H1 (cell line): ENCODE measurements at regions not wholly inside any gene's neighbourhood (a gene's known extent, or its start where the extent isn't known, plus 50 kb on each side); places are given as distances from the start of the nearest gene placed in this dataset.

ENCODE experiments used
- CTCF ChIA-PET: fragments of 300-600 bp; sonication (Branson Sonifier 250); formaldehyde crosslinking; loops from one replicate; lab custom pipeline; 2021; ENCODE audit not compliant: partially characterized antibody; lab: Charles Lee
- POLR2A ChIA-PET: fragments of 300-600 bp; sonication (Branson Sonifier 250); formaldehyde crosslinking; loops from one replicate; lab custom pipeline; 2021; ENCODE audit warnings: inconsistent platforms; ENCODE audit not compliant: partially characterized antibody; lab: Charles Lee
- DNase-seq, 2 experiments: peaks; one replicate each; pipeline versions ENCODE4 v3.0.0 to v3.0.0-alpha.2; 2010 to 2022; ENCODE audit warnings: low spot score in 2 of 2, low read depth in 1 of 2, mixed read lengths in 1 of 2
- FAIRE-seq: peaks from 2 replicates; lab custom pipeline; 2011; peaks lifted over from hg19 to GRCh38; lab: Jason Lieb, UNC
- H2AFZ ChIP-seq: 2 replicates; pipeline ENCODE4 v1.8.1; 2012; ENCODE audit warnings: low read length, inconsistent platforms
- H2AK5ac ChIP-seq: 2 replicates; pipeline ENCODE4 v1.6.1; 2013; ENCODE audit warnings: low read depth, low read length
- H2BK120ac ChIP-seq: replicated peaks from 2 replicates; pipeline ENCODE3; 2013; ENCODE audit warnings: low read depth, low read length, inconsistent platforms
- H2BK12ac ChIP-seq: 2 replicates; pipeline ENCODE4 v1.6.1; 2013; ENCODE audit warnings: low read depth, low read length
- H2BK15ac ChIP-seq: 2 replicates; pipeline ENCODE4 v1.6.1; 2013; ENCODE audit warnings: low read length
- H2BK20ac ChIP-seq: 2 replicates; pipeline ENCODE4 v1.6.1; 2013; ENCODE audit warnings: low read length
- H2BK5ac ChIP-seq: 2 replicates; pipeline ENCODE4 v1.6.1; 2013; ENCODE audit warnings: low read depth, low read length
- H3K14ac ChIP-seq: 2 replicates; pipeline ENCODE4 v1.6.1; 2013; ENCODE audit warnings: inconsistent platforms; ENCODE audit not compliant: insufficient read length
- H3K18ac ChIP-seq: 2 replicates; pipeline ENCODE4 v1.6.1; 2013; ENCODE audit warnings: low read length; ENCODE audit errors: extremely low read depth
- H3K23ac ChIP-seq: 2 replicates; pipeline ENCODE4 v1.6.1; 2013; ENCODE audit warnings: inconsistent platforms; ENCODE audit not compliant: insufficient read length
- H3K23me2 ChIP-seq: 2 replicates; pipeline ENCODE4 v1.6.1; 2013; ENCODE audit warnings: low read depth, low read length
- H3K27ac ChIP-seq: 2 replicates; pipeline ENCODE4 v1.6.1; 2011; ENCODE audit warnings: low read depth, low read length, inconsistent platforms
- H3K27me3 ChIP-seq, 4 experiments: replicated peaks in 1 of 4; 1 replicate in 1 of 4; 2 replicates in 3 of 4; pipeline versions ENCODE4 v1.6.1 to v1.8.1; 2011 to 2013; ENCODE audit warnings: low read length in 3 of 4, mild to moderate bottlenecking in 3 of 4, inconsistent platforms in 2 of 4, mixed read lengths in 2 of 4, moderate library complexity in 1 of 4; ENCODE audit not compliant: control insufficient read depth in 3 of 4, insufficient read depth in 3 of 4; ENCODE audit errors: extremely low read depth in 1 of 4
- H3K36me3 ChIP-seq, 4 experiments: 2 replicates each; pipeline versions ENCODE4 v1.6.1 to v1.8.1; 2011 to 2013; ENCODE audit warnings: mild to moderate bottlenecking in 4 of 4, low read length in 3 of 4, moderate library complexity in 2 of 4, control low read depth in 1 of 4, inconsistent platforms in 1 of 4; ENCODE audit not compliant: insufficient read depth in 4 of 4, control insufficient read depth in 2 of 4
- H3K4ac ChIP-seq: replicated peaks from 2 replicates; pipeline ENCODE3; 2013; ENCODE audit warnings: low read length, low read depth, mixed read lengths, inconsistent platforms; ENCODE audit not compliant: insufficient read length
- H3K4me1 ChIP-seq, 4 experiments: replicated peaks in 1 of 4; 1 replicate in 1 of 4; 2 replicates in 3 of 4; pipeline versions ENCODE4 v1.6.1 to v1.8.1; 2011 to 2013; ENCODE audit warnings: low read length in 3 of 4, inconsistent platforms in 2 of 4, mixed read lengths in 1 of 4; ENCODE audit not compliant: insufficient read depth in 4 of 4, control insufficient read depth in 3 of 4
- H3K4me2 ChIP-seq, 2 experiments: 2 replicates each; pipeline versions ENCODE4 v1.6.1 to v1.8.1; 2011 to 2013; ENCODE audit warnings: low read depth in 2 of 2, low read length in 2 of 2, control low read depth in 1 of 2, inconsistent platforms in 1 of 2, mild to moderate bottlenecking in 1 of 2; ENCODE audit not compliant: insufficient read depth in 1 of 2
- H3K4me3 ChIP-seq, 4 experiments: fragments of 200-600, 300-600 bp in 1 of 4; sonication (generic), shearing (Covaris generic), sonication (Bioruptor Twin) in 1 of 4; 2 replicates each; pipeline versions ENCODE4 v1.5.1 to v1.8.1; 2011 to 2016; ENCODE audit warnings: low read length in 4 of 4, low read depth in 3 of 4, control low read depth in 2 of 4, inconsistent platforms in 2 of 4, mild to moderate bottlenecking in 2 of 4, mixed read lengths in 1 of 4, moderate library complexity in 1 of 4; ENCODE audit not compliant: insufficient read depth in 2 of 4; ENCODE audit errors: extremely low read depth in 1 of 4
- H3K56ac ChIP-seq: replicated peaks from 2 replicates; pipeline ENCODE3; 2013; ENCODE audit warnings: low read depth, mild to moderate bottlenecking, mixed read lengths, low read length, inconsistent platforms; ENCODE audit not compliant: insufficient read length
- H3K79me1 ChIP-seq: 2 replicates; pipeline ENCODE4 v1.6.1; 2013; ENCODE audit warnings: low read depth, low read length, control low read depth
- H3K79me2 ChIP-seq, 2 experiments: 2 replicates each; pipeline versions ENCODE4 v1.6.1 to v1.8.1; 2012 to 2013; ENCODE audit warnings: low read length in 2 of 2, mild to moderate bottlenecking in 2 of 2, inconsistent platforms in 1 of 2; ENCODE audit not compliant: insufficient read depth in 2 of 2, control insufficient read depth in 1 of 2
- H3K9ac ChIP-seq, 4 experiments: replicated peaks in 1 of 4; 1 replicate in 1 of 4; 2 replicates in 3 of 4; pipeline versions ENCODE4 v1.6.1 to v1.8.1; 2011 to 2013; ENCODE audit warnings: low read depth in 3 of 4, low read length in 3 of 4, control low read depth in 2 of 4, mild to moderate bottlenecking in 2 of 4, moderate library complexity in 2 of 4, inconsistent platforms in 1 of 4; ENCODE audit errors: extremely low read depth in 1 of 4
- H3K9me3 ChIP-seq, 2 experiments: 2 replicates each; pipeline versions ENCODE4 v1.6.1 to v1.8.1; 2012 to 2013; ENCODE audit warnings: mild to moderate bottlenecking in 2 of 2, moderate library complexity in 2 of 2, control low read depth in 1 of 2, inconsistent platforms in 1 of 2, low read depth in 1 of 2, low read length in 1 of 2, mixed read lengths in 1 of 2; ENCODE audit not compliant: insufficient read depth in 2 of 2
- H4K20me1 ChIP-seq, 2 experiments: replicated peaks in 1 of 2; 2 replicates each; pipeline versions ENCODE3 to v1.8.1; 2011 to 2013; ENCODE audit warnings: inconsistent platforms in 2 of 2, low read length in 2 of 2, mild to moderate bottlenecking in 1 of 2; ENCODE audit not compliant: insufficient read depth in 2 of 2, control insufficient read depth in 1 of 2
- H4K5ac ChIP-seq: 2 replicates; pipeline ENCODE4 v1.6.1; 2013; ENCODE audit warnings: low read length, low read depth, mixed read lengths, inconsistent platforms; ENCODE audit not compliant: insufficient read length
- H4K8ac ChIP-seq: 2 replicates; pipeline ENCODE4 v1.8.0; 2013; ENCODE audit warnings: mild to moderate bottlenecking, moderate library complexity, low read length, inconsistent platforms; ENCODE audit not compliant: insufficient read depth; ENCODE audit errors: extremely low read depth
- H4K91ac ChIP-seq: replicated peaks from 2 replicates; pipeline ENCODE3; 2013; ENCODE audit warnings: low read length, mixed read lengths, inconsistent platforms; ENCODE audit not compliant: insufficient read length
- WGBS, 2 experiments: shearing (Covaris generic) in 1 of 2; methylation state at CpG; one replicate each; pipeline versions ENCODE4 v1.1.6 to v1.1.7; 2013 to 2015; ENCODE audit warnings: low lambda C conversion rate in 2 of 2, mixed read lengths in 2 of 2, inconsistent platforms in 1 of 2, low coverage in 1 of 2, missing lambda C conversion rate in 1 of 2; ENCODE audit not compliant: insufficient replicate concordance in 2 of 2, insufficient coverage in 1 of 2, insufficient read length in 1 of 2; ENCODE audit errors: extremely low coverage in 1 of 2, missing lambda C conversion rate in 1 of 2; 5-methylcytosine and 5-hydroxymethylcytosine counted together
- TF ChIP-seq, protein P1 (sequence below): fragments of 300-600 bp; sonication (generic); IDR thresholded peaks from 2 replicates; pipeline ENCODE4 v1.7.1; 2012; ENCODE audit warnings: low read length, moderate library complexity, mild to moderate bottlenecking, inconsistent platforms; ENCODE audit not compliant: insufficient replicate concordance

GRCh38 chr5:162272417-162272816 is 204.8 kb downstream of the GABRG2 start:
- no peak for FAIRE-seq
- Histone ChIP-seq H3K79me1 (no peaks in the 10 kb centered on the region), H4K91ac (no peak overlapping the region), H3K4me1 (peaks cover 0 to 6% (median 1%) of the 10 kb centered on the region in 4 experiments; a peak in 3 of 7 replicates), H4K5ac (no peak overlapping the region), H4K8ac (no peak overlapping the region), H3K36me3 (no peaks in the 10 kb centered on the region), H4K20me1 (no peaks in the 10 kb centered on the region), H2AK5ac (no peak overlapping the region), H2AFZ (no peak overlapping the region), H2BK120ac (no peak overlapping the region), H2BK15ac (no peak overlapping the region), H3K23me2 (no peaks in the 10 kb centered on the region), H3K4me2 (no peak overlapping the region), H3K9me3 (no peaks in the 10 kb centered on the region), H3K27me3 (no peaks in the 10 kb centered on the region), H3K9ac (no peak overlapping the region), H3K18ac (no peak overlapping the region), H3K4me3 (no peak overlapping the region), H3K56ac (no peak overlapping the region), H2BK5ac (no peak overlapping the region), H3K27ac (no peak overlapping the region), H3K14ac (no peak overlapping the region), H2BK20ac (no peak overlapping the region), H2BK12ac (no peak overlapping the region), H3K79me2 (no peaks in the 10 kb centered on the region), H3K4ac (no peak overlapping the region), H3K23ac (no peak overlapping the region)
- CTCF ChIA-PET, result interaction anchor here (1.0 to 1.3 kb wide), 2 partner anchors 16 to 24 kb away, joined by 3 read pairs; no protein-coding TSS in a partner anchor
- 83% methylated on average over 1 of the region's 1 CpG; no CpG with 5 or more reads in 1 of the 2 experiments for WGBS, 2 experiments
- DNase-seq, result no peak
- POLR2A ChIA-PET, result no interaction called here
- TF ChIP-seq, protein P1, sequence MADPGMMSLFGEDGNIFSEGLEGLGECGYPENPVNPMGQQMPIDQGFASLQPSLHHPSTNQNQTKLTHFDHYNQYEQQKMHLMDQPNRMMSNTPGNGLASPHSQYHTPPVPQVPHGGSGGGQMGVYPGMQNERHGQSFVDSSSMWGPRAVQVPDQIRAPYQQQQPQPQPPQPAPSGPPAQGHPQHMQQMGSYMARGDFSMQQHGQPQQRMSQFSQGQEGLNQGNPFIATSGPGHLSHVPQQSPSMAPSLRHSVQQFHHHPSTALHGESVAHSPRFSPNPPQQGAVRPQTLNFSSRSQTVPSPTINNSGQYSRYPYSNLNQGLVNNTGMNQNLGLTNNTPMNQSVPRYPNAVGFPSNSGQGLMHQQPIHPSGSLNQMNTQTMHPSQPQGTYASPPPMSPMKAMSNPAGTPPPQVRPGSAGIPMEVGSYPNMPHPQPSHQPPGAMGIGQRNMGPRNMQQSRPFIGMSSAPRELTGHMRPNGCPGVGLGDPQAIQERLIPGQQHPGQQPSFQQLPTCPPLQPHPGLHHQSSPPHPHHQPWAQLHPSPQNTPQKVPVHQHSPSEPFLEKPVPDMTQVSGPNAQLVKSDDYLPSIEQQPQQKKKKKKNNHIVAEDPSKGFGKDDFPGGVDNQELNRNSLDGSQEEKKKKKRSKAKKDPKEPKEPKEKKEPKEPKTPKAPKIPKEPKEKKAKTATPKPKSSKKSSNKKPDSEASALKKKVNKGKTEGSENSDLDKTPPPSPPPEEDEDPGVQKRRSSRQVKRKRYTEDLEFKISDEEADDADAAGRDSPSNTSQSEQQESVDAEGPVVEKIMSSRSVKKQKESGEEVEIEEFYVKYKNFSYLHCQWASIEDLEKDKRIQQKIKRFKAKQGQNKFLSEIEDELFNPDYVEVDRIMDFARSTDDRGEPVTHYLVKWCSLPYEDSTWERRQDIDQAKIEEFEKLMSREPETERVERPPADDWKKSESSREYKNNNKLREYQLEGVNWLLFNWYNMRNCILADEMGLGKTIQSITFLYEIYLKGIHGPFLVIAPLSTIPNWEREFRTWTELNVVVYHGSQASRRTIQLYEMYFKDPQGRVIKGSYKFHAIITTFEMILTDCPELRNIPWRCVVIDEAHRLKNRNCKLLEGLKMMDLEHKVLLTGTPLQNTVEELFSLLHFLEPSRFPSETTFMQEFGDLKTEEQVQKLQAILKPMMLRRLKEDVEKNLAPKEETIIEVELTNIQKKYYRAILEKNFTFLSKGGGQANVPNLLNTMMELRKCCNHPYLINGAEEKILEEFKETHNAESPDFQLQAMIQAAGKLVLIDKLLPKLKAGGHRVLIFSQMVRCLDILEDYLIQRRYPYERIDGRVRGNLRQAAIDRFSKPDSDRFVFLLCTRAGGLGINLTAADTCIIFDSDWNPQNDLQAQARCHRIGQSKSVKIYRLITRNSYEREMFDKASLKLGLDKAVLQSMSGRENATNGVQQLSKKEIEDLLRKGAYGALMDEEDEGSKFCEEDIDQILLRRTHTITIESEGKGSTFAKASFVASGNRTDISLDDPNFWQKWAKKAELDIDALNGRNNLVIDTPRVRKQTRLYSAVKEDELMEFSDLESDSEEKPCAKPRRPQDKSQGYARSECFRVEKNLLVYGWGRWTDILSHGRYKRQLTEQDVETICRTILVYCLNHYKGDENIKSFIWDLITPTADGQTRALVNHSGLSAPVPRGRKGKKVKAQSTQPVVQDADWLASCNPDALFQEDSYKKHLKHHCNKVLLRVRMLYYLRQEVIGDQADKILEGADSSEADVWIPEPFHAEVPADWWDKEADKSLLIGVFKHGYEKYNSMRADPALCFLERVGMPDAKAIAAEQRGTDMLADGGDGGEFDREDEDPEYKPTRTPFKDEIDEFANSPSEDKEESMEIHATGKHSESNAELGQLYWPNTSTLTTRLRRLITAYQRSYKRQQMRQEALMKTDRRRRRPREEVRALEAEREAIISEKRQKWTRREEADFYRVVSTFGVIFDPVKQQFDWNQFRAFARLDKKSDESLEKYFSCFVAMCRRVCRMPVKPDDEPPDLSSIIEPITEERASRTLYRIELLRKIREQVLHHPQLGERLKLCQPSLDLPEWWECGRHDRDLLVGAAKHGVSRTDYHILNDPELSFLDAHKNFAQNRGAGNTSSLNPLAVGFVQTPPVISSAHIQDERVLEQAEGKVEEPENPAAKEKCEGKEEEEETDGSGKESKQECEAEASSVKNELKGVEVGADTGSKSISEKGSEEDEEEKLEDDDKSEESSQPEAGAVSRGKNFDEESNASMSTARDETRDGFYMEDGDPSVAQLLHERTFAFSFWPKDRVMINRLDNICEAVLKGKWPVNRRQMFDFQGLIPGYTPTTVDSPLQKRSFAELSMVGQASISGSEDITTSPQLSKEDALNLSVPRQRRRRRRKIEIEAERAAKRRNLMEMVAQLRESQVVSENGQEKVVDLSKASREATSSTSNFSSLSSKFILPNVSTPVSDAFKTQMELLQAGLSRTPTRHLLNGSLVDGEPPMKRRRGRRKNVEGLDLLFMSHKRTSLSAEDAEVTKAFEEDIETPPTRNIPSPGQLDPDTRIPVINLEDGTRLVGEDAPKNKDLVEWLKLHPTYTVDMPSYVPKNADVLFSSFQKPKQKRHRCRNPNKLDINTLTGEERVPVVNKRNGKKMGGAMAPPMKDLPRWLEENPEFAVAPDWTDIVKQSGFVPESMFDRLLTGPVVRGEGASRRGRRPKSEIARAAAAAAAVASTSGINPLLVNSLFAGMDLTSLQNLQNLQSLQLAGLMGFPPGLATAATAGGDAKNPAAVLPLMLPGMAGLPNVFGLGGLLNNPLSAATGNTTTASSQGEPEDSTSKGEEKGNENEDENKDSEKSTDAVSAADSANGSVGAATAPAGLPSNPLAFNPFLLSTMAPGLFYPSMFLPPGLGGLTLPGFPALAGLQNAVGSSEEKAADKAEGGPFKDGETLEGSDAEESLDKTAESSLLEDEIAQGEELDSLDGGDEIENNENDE, result no peak
